ENCODE measurements at regions not wholly inside any gene's neighbourhood (a gene's known extent, or its start where the extent isn't known, plus 50 kb on each side); places are given as distances from the start of the nearest gene placed in this dataset.

DNA sequence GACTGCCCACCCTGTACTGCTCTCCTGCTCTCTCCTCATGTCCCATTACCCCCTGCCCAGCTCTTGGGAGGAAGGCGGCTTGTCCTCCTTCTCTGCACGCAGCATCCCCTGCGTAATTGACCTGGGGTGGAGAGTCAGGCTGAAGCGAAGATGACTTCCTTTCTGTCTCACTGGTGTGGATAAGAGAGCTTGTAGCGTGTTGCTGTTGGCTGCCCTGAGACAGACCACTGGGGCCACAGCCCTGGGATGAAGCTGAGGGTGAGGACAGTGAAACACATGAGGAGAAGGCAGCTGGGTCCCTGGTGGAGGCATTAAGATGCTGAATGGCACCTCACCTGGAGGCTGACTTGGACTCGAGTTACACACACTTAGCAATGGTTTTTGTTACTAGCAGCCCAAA lies 310.3 kb upstream of the ZNF32 start:
- TF ChIP-seq POLR2A (IDR thresholded peaks at IDR 0.05): no peak
- TF ChIP-seq, protein P1, sequence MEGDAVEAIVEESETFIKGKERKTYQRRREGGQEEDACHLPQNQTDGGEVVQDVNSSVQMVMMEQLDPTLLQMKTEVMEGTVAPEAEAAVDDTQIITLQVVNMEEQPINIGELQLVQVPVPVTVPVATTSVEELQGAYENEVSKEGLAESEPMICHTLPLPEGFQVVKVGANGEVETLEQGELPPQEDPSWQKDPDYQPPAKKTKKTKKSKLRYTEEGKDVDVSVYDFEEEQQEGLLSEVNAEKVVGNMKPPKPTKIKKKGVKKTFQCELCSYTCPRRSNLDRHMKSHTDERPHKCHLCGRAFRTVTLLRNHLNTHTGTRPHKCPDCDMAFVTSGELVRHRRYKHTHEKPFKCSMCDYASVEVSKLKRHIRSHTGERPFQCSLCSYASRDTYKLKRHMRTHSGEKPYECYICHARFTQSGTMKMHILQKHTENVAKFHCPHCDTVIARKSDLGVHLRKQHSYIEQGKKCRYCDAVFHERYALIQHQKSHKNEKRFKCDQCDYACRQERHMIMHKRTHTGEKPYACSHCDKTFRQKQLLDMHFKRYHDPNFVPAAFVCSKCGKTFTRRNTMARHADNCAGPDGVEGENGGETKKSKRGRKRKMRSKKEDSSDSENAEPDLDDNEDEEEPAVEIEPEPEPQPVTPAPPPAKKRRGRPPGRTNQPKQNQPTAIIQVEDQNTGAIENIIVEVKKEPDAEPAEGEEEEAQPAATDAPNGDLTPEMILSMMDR (IDR thresholded peaks at IDR 0.05): no peak
